Esophagus muscularis mucosa (tissue), 3 donors: ENCODE measurements at regions not wholly inside any gene's neighbourhood (a gene's known extent, or its start where the extent isn't known, plus 50 kb on each side); places are given as distances from the start of the nearest gene placed in this dataset.

ENCODE experiments used
- CTCF ChIP-seq, 3 experiments: fragments of 200-600 bp in 2 of 3; fragments of 450-650 bp in 1 of 3; sonication (generic) in 2 of 3; IDR thresholded peaks; one replicate each; pipeline ENCODE4 v1.5.1; 2017 to 2019; ENCODE audit warnings: antibody characterized with exemption in 3 of 3, mild to moderate bottlenecking in 2 of 3, moderate library complexity in 1 of 3
- POLR2A ChIP-seq: fragments of 450-650 bp; IDR thresholded peaks from one replicate; pipeline ENCODE4 v1.6.1; 2017; ENCODE audit warnings: antibody characterized with exemption, moderate library complexity, mild to moderate bottlenecking, low read depth
- POLR2AphosphoS5 ChIP-seq, 2 donors: sonication (generic); formaldehyde crosslinking; IDR thresholded peaks; one replicate each; pipeline ENCODE4 v1.6.1; 2017; ENCODE audit warnings: antibody characterized with exemption in 2 of 2

- TF ChIP-seq CTCF (IDR thresholded peaks at IDR 0.05) (no peak), POLR2AphosphoS5 (IDR thresholded peaks at IDR 0.05) (no peak), POLR2A (no peak)
Measured at GRCh38 chr6:53975941-53976615, 135.2 kb upstream of the MLIP start.
